NB4 (cell line): ENCODE measurements at regions not wholly inside any gene's neighbourhood (a gene's known extent, or its start where the extent isn't known, plus 50 kb on each side); places are given as distances from the start of the nearest gene placed in this dataset.

Experiments
- DNase-seq: peaks from one replicate; pipeline ENCODE4 v3.0.0; 2010; ENCODE audit warnings: low read depth
- H3K4me3 ChIP-seq: one replicate; pipeline ENCODE4 v1.5.1; 2011; ENCODE audit warnings: mild to moderate bottlenecking, low read depth, low read length, moderate library complexity
- CTCF ChIP-seq: IDR thresholded peaks from one replicate; pipeline ENCODE4 v1.5.1; 2012; ENCODE audit warnings: low read depth, low read length
- MAX ChIP-seq: IDR thresholded peaks from 2 replicates; pipeline ENCODE4 v1.6.1; 2011; ENCODE audit warnings: low read depth, low read length
- MYC ChIP-seq: IDR thresholded peaks from 2 replicates; pipeline ENCODE4 v1.6.1; 2011; ENCODE audit warnings: low read depth, low read length
- POLR2A ChIP-seq: IDR thresholded peaks from 2 replicates; pipeline ENCODE4 v1.6.1; 2011; ENCODE audit warnings: mild to moderate bottlenecking; ENCODE audit not compliant: insufficient read length; ENCODE audit errors: extremely low read depth

GRCh38 chr2:228869636-228870264, 401.3 kb downstream of the PID1 start:
- no peak overlapping the region for H3K4me3 ChIP-seq
- no peak for TF ChIP-seq MYC
- TF ChIP-seq POLR2A, result no peak
- TF ChIP-seq MAX, result no peak
- TF ChIP-seq CTCF, result no peak
- no peak for DNase-seq

GRCh38 chr2:228867406-228867805, 403.7 kb downstream of the PID1 start:
- H3K4me3 ChIP-seq, result no peak overlapping the region
- TF ChIP-seq MYC (no peak), CTCF (no peak), MAX (no peak), POLR2A (no peak)
- no peak for DNase-seq

- TF ChIP-seq MAX (no peak), MYC (no peak), CTCF (no peak), POLR2A (no peak)
- no peak for DNase-seq
- no peak overlapping the region for H3K4me3 ChIP-seq
Measured at GRCh38 chr2:228866781-228867180, 404.3 kb downstream of the PID1 start.

GRCh38 chr2:228866044-228866443, 405.0 kb downstream of the PID1 start:
- DNase-seq, result no peak
- TF ChIP-seq POLR2A (no peak), MAX (no peak), CTCF (no peak), MYC (no peak)
- H3K4me3 ChIP-seq, result no peak overlapping the region

GRCh38 chr2:228864131-228864530, 407.0 kb downstream of the PID1 start:
- no peak overlapping the region for H3K4me3 ChIP-seq
- DNase-seq, result no peak
- no peak for TF ChIP-seq CTCF
- no peak for TF ChIP-seq POLR2A
- TF ChIP-seq MYC, result no peak
- TF ChIP-seq MAX, result no peak
